Astrocyte of the cerebellum (primary cell): ENCODE measurements at regions not wholly inside any gene's neighbourhood (a gene's known extent, or its start where the extent isn't known, plus 50 kb on each side); places are given as distances from the start of the nearest gene placed in this dataset.

Source experiments
- DNase-seq: peaks from one replicate; pipeline ENCODE4 v3.0.0-alpha.2; 2011; ENCODE audit warnings: low read depth
- H3K4me3 ChIP-seq: 2 replicates; pipeline ENCODE4 v1.5.1; 2011; ENCODE audit warnings: mild to moderate bottlenecking, low read depth, low read length, moderate library complexity
- in situ Hi-C: cut with HindIII; loops from 2 replicates; pipeline ENCODE4 v1.10.0; 2017; ENCODE audit warnings: low sequenced_read_pairs
- TF ChIP-seq, protein P1 (sequence below): IDR thresholded peaks from 2 replicates; pipeline ENCODE4 v1.5.1; 2012; ENCODE audit warnings: low read length, low read depth, moderate library complexity, mild to moderate bottlenecking; ENCODE audit errors: missing control alignments

- TF ChIP-seq, protein P1, sequence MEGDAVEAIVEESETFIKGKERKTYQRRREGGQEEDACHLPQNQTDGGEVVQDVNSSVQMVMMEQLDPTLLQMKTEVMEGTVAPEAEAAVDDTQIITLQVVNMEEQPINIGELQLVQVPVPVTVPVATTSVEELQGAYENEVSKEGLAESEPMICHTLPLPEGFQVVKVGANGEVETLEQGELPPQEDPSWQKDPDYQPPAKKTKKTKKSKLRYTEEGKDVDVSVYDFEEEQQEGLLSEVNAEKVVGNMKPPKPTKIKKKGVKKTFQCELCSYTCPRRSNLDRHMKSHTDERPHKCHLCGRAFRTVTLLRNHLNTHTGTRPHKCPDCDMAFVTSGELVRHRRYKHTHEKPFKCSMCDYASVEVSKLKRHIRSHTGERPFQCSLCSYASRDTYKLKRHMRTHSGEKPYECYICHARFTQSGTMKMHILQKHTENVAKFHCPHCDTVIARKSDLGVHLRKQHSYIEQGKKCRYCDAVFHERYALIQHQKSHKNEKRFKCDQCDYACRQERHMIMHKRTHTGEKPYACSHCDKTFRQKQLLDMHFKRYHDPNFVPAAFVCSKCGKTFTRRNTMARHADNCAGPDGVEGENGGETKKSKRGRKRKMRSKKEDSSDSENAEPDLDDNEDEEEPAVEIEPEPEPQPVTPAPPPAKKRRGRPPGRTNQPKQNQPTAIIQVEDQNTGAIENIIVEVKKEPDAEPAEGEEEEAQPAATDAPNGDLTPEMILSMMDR = no peak
- no peak overlapping the region for H3K4me3 ChIP-seq
- DNase-seq = no peak
- in situ Hi-C loops = no loop called here
These were observed 329.2 kb downstream of the PCNX1 start for GRCh38 chr14:71236487-71236886.

DNA sequence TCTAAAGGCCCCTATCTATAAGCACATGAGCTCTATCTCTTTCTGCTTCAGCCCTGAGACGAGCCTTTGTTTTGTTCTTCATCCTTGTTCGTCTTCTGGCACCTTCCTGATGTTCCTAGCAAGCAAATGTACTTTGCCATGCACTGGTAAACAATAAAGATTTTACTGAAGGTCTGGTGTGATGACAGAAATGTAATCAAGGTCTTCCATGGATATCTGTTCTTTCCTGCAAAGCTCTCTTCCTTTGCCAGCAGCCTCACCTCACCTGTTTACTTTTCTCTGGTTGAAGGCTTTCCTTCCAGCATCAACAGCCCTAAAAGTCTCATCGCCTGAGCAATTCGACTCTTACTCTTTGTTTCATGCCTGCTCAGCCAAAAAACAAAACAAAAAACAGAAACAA, 330.3 kb downstream of the PCNX1 start:
- in situ Hi-C loops = no loop called here
- TF ChIP-seq, protein P1 = no peak
- H3K4me3 ChIP-seq = no peak overlapping the region
- no peak for DNase-seq

DNA sequence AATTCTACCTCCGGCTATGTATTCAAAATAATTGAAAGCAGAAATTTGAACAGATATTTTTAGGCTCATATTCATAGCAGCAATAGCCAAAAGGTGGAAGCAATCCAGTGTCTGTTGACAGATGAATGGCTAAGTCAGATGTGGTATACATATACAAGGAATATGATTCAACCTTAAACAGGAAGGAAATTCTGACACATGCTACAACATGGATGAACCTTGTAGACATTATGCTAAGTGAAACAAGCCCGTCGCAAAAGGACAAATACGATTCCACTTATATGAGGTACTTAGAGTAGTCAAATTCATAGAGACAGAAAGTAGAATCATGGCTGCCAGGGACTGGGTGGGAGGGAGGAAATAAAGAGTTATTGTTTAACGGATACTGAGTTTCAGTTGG, 331.6 kb downstream of the PCNX1 start:
- DNase-seq = no peak
- TF ChIP-seq, protein P1 = no peak
- no peak overlapping the region for H3K4me3 ChIP-seq
- in situ Hi-C loops = no loop called here

DNA sequence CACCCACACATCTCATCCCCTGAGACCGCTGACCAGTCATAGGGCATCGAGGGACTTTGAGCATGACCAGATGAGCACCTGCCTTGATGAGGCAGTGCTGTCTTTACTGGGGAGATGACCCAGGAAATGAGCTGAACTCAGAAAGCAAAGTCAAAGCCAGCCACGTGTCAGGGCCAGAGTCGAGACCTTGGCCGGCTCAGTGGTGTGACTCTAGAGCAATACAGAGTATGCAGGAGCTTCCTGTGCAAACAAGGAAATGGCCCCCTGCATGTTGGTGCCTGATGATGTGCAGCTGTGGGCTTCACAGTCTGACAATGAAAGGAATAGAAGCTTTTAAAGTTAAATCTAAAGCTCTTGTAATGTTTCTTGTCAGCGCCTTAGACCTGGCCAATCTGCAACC, 332.9 kb downstream of the PCNX1 start:
- no peak for DNase-seq
- TF ChIP-seq, protein P1 = no peak
- in situ Hi-C loops = no loop called here

DNA sequence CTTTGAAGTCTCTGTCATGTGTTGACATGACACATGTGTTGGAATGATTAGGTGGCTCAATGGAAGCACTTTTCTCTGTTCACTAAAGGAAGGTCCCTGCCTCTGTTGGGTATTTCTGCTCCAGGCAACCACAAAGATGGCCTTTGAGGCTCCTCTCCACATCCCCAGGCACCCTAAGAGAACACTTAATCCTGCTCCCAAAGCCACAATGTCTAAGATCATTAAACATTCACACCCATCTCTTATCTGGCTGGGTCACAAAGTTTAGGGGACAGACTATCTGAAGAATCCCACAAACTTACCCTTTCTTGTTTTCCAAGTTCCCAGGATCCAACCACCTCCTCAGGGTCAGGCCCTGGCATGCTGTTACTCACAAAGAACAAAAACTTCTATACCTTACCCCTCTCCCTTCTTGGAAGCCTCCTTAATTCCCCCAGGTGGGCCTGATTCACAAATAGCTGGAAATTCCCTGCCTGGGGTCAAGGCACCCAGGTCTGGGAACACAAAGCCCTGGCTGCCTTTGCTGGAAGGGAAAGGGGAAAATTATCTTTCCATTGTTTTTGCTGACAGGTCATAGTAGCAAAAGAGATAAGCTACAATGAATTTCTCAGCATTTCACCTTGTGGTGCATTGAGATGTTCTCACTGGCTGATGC, 333.7 kb downstream of the PCNX1 start:
- in situ Hi-C loops = no loop called here
- no peak overlapping the region for H3K4me3 ChIP-seq
- no peak for DNase-seq
- TF ChIP-seq, protein P1 = no peak

More for the DNA sequence above, 332.9 kb downstream of the PCNX1 start:
- no peak overlapping the region for H3K4me3 ChIP-seq

DNA sequence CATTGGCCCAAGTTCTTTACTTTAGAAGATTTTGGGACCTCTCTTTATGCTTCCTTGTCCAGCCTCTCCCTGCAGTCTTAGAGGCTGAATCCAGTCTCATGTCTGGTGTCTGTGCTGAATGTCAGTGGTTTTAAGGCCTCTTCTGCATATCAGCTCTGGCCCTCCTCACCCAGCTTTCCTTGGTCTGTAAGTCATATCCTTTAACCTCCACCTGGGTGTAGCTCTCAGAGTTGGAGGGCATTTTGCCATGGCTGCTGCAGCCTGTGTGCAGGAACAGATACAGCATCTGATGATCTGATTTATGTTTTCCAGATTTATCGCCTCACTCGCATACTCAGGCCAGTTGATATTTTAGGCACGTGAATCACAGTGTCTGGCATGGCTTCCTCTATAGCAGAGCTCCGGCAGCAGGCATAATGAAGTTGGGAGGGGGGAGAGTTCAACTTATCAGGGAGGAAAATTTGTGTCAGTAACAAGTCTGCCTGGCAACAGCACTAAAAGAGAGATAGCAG, 335.0 kb downstream of the PCNX1 start:
- TF ChIP-seq, protein P1 = no peak
- in situ Hi-C loops = no loop called here
- H3K4me3 ChIP-seq = no peak overlapping the region
- no peak for DNase-seq
